ENCODE measurements at regions not wholly inside any gene's neighbourhood (a gene's known extent, or its start where the extent isn't known, plus 50 kb on each side); places are given as distances from the start of the nearest gene placed in this dataset.

DNA sequence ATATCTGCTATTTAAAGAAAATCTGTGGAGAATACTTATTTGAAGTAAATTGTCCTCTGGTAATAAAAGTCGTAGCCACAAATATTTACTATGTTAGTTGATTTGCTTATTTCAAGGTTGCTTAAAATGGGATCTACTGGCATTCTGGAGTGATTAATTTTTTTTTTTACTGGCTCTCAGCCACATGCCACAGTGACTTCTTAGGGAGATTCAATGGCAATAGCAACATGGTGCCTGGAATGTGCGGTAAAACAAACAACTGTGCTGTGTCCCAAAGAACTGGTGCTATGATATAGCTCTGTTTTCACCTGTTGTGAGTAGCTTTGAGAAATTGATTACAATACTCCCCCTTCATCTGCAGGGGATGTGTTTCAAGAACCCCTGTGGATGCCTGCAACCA is 324.3 kb downstream of the GPAT3 start:
- no CpG with 5 or more reads among the region's 2 CpGs for WGBS, 2 experiments (ENCODE audit: extremely low coverage in 2 of 2, insufficient read length in 1 of 2)

More for the DNA sequence above, 324.3 kb downstream of the GPAT3 start:
- Histone ChIP-seq H4K91ac (ENCODE audit: insufficient read depth, low read depth, low read length) (no peak overlapping the region), H3K27ac (ENCODE audit: insufficient read depth, low read length) (no peak overlapping the region), H3K23ac (ENCODE audit: low read depth, low read length) (no peak overlapping the region), H4K8ac (ENCODE audit: low read depth in 2 of 2, low read length in 2 of 2) (no peak overlapping the region), H2BK5ac (ENCODE audit: low read depth, low read length, poor library complexity, severe bottlenecking) (no peak overlapping the region), H3K4me3 (ENCODE audit: insufficient read depth, low read depth, low read length) (no peak overlapping the region), H3K56ac (ENCODE audit: extremely low read depth, insufficient read depth, low read length) (no peak overlapping the region), H3K18ac (ENCODE audit: low read depth, low read length) (no peak overlapping the region), H3K9me1 (ENCODE audit: insufficient read depth, low read length) (no peaks in the 10 kb centered on the region), H2AK5ac (ENCODE audit: low read depth, low read length) (no peak overlapping the region), H3K14ac (replicated peaks; ENCODE audit: low read depth, low read length) (no peak overlapping the region), H2AFZ (replicated peaks; ENCODE audit: low read length, poor library complexity) (no peak overlapping the region), H2BK15ac (ENCODE audit: low read depth, low read length) (no peak overlapping the region), H3K4me1 (ENCODE audit: control insufficient read depth, insufficient read depth, low read length) (peaks cover 4% of the 10 kb centered on the region), H3K9ac (ENCODE audit: low read depth, low read length) (no peak overlapping the region), H3K27me3 (ENCODE audit: control insufficient read depth, insufficient read depth, low read length) (no peaks in the 10 kb centered on the region), H4K5ac (ENCODE audit: low read depth, low read length) (no peak overlapping the region), H2BK20ac (ENCODE audit: low read depth, low read length) (no peak overlapping the region), H3K36me3 (ENCODE audit: control insufficient read depth, insufficient read depth, low read length) (no peaks in the 10 kb centered on the region), H3K9me3 (ENCODE audit: control insufficient read depth, insufficient read depth, low read length) (no peaks in the 10 kb centered on the region), H3K79me1 (ENCODE audit: low read depth in 1 of 2, low read length in 2 of 2) (no peaks in the 10 kb centered on the region), H3K4ac (ENCODE audit: low read depth, low read length) (no peak overlapping the region), H2BK120ac (ENCODE audit: low read depth, low read length) (no peak overlapping the region), H4K20me1 (ENCODE audit: insufficient read depth, low read length) (no peaks in the 10 kb centered on the region), H2AK9ac (replicated peaks; ENCODE audit: low read depth, low read length, poor library complexity) (no peak overlapping the region), H3K4me2 (ENCODE audit: low read depth, low read length) (no peak overlapping the region)
- ChIA-PET POLR2A (ENCODE audit: unreplicated experiment) (no interaction called here), CTCF (no interaction called here)
- no TSS peak for BruUV-seq (replicated peaks)
- no peak for DNase-seq
- no peak for ATAC-seq (ENCODE audit: low read depth)
- dilution Hi-C loops (cut with HindIII; ENCODE audit: low sequenced_read_pairs, unreplicated experiment) (no loop called here), intact Hi-C loops (cut with micrococcal nuclease) (no loop called here), in situ Hi-C loops (cut with MboI; ENCODE audit: low sequenced_read_pairs) (no loop called here)
- TF ChIP-seq, protein P1, sequence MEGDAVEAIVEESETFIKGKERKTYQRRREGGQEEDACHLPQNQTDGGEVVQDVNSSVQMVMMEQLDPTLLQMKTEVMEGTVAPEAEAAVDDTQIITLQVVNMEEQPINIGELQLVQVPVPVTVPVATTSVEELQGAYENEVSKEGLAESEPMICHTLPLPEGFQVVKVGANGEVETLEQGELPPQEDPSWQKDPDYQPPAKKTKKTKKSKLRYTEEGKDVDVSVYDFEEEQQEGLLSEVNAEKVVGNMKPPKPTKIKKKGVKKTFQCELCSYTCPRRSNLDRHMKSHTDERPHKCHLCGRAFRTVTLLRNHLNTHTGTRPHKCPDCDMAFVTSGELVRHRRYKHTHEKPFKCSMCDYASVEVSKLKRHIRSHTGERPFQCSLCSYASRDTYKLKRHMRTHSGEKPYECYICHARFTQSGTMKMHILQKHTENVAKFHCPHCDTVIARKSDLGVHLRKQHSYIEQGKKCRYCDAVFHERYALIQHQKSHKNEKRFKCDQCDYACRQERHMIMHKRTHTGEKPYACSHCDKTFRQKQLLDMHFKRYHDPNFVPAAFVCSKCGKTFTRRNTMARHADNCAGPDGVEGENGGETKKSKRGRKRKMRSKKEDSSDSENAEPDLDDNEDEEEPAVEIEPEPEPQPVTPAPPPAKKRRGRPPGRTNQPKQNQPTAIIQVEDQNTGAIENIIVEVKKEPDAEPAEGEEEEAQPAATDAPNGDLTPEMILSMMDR (conservative IDR thresholded peaks at IDR 0.05; ENCODE audit: low read depth, low read length) = no peak
- no peak for TF ChIP-seq NFE2L2 (IDR thresholded peaks at IDR 0.05; ENCODE audit: low read depth, low read length)
- TF ChIP-seq SMC3 (IDR thresholded peaks at IDR 0.05; ENCODE audit: low read depth, low read length) = no peak
- no peak for TF ChIP-seq BHLHE40 (IDR thresholded peaks at IDR 0.05; ENCODE audit: low read depth, low read length)
- TF ChIP-seq, protein P2, sequence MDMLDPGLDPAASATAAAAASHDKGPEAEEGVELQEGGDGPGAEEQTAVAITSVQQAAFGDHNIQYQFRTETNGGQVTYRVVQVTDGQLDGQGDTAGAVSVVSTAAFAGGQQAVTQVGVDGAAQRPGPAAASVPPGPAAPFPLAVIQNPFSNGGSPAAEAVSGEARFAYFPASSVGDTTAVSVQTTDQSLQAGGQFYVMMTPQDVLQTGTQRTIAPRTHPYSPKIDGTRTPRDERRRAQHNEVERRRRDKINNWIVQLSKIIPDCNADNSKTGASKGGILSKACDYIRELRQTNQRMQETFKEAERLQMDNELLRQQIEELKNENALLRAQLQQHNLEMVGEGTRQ (IDR thresholded peaks at IDR 0.05; ENCODE audit: low read depth, low read length) = no peak
- no peak for TF ChIP-seq MAFK (IDR thresholded peaks at IDR 0.05; ENCODE audit: low read depth, low read length)
- TF ChIP-seq MAZ (IDR thresholded peaks at IDR 0.05; ENCODE audit: borderline replicate concordance, low read depth, low read length) = no peak
- TF ChIP-seq, protein P3, sequence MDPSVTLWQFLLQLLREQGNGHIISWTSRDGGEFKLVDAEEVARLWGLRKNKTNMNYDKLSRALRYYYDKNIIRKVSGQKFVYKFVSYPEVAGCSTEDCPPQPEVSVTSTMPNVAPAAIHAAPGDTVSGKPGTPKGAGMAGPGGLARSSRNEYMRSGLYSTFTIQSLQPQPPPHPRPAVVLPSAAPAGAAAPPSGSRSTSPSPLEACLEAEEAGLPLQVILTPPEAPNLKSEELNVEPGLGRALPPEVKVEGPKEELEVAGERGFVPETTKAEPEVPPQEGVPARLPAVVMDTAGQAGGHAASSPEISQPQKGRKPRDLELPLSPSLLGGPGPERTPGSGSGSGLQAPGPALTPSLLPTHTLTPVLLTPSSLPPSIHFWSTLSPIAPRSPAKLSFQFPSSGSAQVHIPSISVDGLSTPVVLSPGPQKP (IDR thresholded peaks at IDR 0.05; ENCODE audit: borderline replicate concordance, low read depth, low read length) = no peak
- TF ChIP-seq FOS (IDR thresholded peaks at IDR 0.05; ENCODE audit: low read depth, low read length) = no peak

All from IMR-90 (cell line).